AG09309 (cell line): ENCODE measurements at regions not wholly inside any gene's neighbourhood (a gene's known extent, or its start where the extent isn't known, plus 50 kb on each side); places are given as distances from the start of the nearest gene placed in this dataset.

Experiments used
- DNase-seq: peaks from one replicate; pipeline ENCODE4 v3.0.0-alpha.2; 2010; ENCODE audit warnings: low read depth
- H3K4me3 ChIP-seq: 2 replicates; pipeline ENCODE4 v1.5.1; 2011; ENCODE audit warnings: mild to moderate bottlenecking, low read depth, low read length, moderate library complexity; ENCODE audit not compliant: control insufficient read depth
- TF ChIP-seq, protein P1 (sequence below): IDR thresholded peaks from 2 replicates; pipeline ENCODE4 v1.5.1; 2011; ENCODE audit warnings: mild to moderate bottlenecking, low read depth, low read length, inconsistent platforms; ENCODE audit not compliant: insufficient read depth, control insufficient read depth; ENCODE audit errors: missing control alignments

DNA sequence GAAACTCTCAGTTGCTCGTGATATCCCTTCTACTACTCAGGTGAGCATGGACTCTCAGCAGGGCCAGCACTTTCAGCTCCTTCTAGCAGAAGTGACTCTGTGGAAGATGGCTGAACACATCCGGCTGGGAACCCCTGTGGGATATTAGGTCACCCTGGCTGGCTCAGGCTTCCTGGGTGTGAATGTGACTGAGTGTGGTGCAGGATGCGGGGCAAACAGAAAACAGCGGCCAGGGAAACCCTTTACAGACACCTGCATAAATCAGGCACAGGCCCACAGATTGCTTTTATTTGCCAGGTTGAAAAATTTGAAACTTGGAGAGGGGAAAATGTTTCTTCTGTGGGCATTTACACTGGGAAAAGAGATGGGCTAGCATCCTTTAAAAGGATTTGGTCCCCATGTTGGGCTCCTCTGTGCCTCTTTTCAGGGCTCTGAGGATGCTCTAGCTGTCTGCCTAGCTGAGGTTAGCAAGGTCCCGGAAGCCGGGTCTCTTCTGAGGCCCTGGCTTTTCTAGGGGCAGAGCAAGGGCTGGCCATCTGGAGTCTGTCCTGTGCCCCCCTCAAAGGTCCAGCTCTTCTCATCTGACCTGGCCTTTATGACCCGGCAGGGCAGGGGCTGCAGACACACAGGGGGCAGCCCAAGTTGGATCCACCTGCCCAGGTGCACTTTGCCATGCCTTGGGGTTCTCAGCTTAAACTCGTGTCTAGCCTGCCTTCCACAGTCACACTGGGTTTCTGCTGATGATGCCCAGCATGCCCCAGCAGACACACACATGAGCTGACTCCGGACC is 243.0 kb downstream of the SIPA1L2 start:
- DNase-seq: no peak
- TF ChIP-seq, protein P1, sequence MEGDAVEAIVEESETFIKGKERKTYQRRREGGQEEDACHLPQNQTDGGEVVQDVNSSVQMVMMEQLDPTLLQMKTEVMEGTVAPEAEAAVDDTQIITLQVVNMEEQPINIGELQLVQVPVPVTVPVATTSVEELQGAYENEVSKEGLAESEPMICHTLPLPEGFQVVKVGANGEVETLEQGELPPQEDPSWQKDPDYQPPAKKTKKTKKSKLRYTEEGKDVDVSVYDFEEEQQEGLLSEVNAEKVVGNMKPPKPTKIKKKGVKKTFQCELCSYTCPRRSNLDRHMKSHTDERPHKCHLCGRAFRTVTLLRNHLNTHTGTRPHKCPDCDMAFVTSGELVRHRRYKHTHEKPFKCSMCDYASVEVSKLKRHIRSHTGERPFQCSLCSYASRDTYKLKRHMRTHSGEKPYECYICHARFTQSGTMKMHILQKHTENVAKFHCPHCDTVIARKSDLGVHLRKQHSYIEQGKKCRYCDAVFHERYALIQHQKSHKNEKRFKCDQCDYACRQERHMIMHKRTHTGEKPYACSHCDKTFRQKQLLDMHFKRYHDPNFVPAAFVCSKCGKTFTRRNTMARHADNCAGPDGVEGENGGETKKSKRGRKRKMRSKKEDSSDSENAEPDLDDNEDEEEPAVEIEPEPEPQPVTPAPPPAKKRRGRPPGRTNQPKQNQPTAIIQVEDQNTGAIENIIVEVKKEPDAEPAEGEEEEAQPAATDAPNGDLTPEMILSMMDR: no peak
- H3K4me3 ChIP-seq: no peak overlapping the region

DNA sequence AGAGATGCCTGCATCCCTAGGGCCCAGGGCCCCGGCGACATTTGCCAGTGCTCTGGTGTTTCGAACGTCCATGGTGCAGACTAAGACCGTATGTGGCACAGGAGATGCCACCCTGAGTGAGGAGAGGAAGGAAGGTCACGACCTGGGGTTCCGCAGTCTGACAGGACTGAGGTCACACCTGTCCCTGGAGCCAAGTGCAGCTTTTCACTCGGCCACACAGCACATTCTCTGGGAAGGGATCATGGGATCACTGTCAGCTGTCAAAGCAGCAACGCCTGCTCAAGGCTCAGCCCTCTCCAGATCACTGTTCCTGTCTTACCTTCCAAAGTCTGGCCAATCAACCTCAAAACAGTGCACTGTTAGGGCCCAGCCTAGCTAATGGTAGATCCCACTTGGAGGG is 243.6 kb downstream of the SIPA1L2 start:
- no peak for DNase-seq
- no peak overlapping the region for H3K4me3 ChIP-seq
- TF ChIP-seq, protein P1: no peak

DNA sequence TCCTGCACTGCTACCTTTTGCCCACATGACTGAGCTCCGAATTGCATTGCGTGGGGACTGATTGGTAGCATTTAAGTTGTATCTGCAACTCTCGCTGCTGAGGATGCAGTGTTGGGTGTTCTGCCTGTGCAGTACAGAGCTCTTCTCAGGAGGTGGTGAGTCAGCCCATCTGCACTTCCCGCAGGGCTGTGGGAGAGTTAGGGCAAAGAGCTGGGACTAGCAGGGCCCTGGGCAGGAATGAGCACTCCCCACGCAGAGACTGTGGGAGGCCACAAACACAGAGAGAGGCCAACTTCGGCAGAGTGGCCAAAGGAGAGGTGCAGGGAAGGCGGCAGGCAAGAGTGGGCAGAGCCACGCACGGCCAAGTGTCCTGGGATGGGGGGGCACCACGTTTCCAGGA is 244.7 kb downstream of the SIPA1L2 start:
- TF ChIP-seq, protein P1: no peak
- DNase-seq: peak; percentile 48
- H3K4me3 ChIP-seq: no peak overlapping the region

DNA sequence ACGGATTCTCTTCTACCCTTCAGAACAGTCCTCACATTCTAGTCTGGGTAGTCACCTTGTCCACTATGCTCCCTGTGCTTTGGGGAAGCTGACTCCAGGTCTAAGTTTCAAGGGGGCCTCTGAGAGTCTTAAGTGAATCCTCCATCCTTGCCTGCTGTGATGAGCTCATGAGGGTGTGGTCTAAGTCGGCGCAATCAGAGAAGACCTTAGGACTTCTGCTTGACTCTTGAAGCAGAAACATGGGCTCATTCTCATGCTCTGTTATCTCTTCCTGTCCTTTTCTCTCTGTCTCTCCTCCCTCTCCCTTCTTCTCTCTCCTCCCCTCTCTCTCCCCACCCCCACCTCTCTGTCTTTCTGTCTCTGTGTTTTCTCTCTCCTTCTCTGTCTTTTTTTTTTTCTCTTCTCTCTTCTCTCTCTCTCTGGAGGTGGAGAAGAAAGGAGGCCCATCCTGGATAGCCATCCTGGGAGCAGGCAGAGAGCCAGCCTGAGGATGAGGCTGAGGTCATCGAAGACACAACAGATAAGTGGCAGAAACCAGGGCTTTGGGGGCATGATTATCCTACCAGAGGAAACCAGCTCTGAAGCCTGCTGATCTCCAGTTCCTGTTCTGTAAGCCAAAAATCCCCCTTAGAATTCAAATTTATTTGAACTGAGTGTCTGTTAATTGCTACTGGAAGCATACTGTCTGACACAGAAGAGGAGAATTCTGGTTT is 245.6 kb downstream of the SIPA1L2 start:
- no peak overlapping the region for H3K4me3 ChIP-seq
- no peak for DNase-seq
- TF ChIP-seq, protein P1: no peak

DNA sequence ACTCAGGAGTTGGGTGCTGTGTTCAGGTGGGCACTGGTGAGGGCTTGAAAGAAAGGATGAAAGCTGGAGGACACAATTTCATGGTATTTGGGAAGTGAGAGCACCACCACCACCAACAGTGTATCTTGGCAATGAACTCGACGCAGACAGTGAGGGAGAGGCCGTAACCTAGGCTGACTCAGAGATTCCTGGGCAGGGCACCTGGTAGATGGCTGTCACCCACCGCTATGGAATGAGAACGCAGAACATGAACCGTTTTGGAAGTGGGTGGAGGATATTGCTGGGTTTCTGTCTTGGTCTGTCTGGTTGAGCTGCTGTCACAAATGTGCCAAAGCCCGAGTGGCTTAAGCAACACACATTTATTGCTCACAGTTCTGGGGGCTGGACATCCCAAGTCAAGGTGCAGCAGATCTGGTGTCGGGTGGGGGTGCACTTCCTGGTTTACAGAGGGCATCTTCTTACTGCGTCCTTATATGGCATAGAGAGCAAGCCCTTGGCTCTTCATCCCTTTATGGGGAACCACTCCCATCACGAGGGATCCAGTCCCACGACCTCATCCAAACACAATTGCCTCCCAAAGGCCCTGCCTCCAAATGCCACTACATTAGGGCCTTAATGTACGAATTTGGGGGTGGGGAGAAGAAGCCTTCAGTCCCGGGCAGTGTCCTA is 246.3 kb downstream of the SIPA1L2 start:
- no peak for DNase-seq
- TF ChIP-seq, protein P1: no peak

DNA sequence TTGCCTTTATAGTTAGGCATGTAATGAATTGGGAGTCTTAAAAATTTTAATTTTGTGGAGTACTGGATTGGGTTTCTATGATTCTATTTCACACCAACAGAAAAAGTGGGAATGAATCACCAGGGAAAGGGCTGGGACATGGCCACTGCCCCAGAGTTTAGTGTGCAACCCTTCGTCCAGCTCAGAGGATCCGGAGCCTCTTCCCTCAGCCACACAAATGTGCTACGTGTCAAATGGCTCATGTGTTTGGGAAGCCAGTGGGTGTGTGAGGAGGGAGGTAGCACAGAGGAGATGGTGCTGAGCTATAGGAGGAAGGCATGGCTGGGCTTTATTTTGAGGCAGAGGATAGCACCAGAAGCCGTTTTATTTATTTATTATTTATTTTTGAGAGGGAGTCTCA is 247.3 kb downstream of the SIPA1L2 start:
- H3K4me3 ChIP-seq: no peak overlapping the region
- TF ChIP-seq, protein P1: no peak
- no peak for DNase-seq

More for the DNA sequence above, 246.3 kb downstream of the SIPA1L2 start:
- H3K4me3 ChIP-seq: no peak overlapping the region
